ENCODE measurements at regions not wholly inside any gene's neighbourhood (a gene's known extent, or its start where the extent isn't known, plus 50 kb on each side); places are given as distances from the start of the nearest gene placed in this dataset.

DNA sequence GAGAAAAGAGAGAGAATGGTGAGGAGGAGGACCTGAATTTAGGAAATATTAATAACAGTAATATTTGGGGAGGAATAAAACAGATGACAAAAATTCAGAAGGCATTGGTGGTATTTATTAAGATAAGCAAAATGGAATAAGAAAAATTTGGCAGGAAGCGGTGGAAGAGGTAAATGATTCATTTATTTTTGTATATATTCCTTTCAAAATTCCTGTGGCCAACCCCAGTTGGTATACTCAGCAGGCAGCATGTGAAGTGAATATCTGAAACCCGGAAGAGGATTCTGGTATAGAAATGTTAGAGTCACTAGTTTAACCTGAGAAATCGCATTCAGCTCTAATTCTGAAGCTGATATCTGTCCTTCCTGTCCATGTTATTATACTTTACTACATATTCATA is 792.0 kb downstream of the KCNJ2 start:
- TF ChIP-seq POLR2A (IDR thresholded peaks at IDR 0.05) (no peak), CTCF (IDR thresholded peaks at IDR 0.05) (no peak), EP300 (IDR thresholded peaks at IDR 0.05) (no peak)

Data from ovary (tissue), 3 donors.